ENCODE measurements at regions not wholly inside any gene's neighbourhood (a gene's known extent, or its start where the extent isn't known, plus 50 kb on each side); places are given as distances from the start of the nearest gene placed in this dataset.

DNA sequence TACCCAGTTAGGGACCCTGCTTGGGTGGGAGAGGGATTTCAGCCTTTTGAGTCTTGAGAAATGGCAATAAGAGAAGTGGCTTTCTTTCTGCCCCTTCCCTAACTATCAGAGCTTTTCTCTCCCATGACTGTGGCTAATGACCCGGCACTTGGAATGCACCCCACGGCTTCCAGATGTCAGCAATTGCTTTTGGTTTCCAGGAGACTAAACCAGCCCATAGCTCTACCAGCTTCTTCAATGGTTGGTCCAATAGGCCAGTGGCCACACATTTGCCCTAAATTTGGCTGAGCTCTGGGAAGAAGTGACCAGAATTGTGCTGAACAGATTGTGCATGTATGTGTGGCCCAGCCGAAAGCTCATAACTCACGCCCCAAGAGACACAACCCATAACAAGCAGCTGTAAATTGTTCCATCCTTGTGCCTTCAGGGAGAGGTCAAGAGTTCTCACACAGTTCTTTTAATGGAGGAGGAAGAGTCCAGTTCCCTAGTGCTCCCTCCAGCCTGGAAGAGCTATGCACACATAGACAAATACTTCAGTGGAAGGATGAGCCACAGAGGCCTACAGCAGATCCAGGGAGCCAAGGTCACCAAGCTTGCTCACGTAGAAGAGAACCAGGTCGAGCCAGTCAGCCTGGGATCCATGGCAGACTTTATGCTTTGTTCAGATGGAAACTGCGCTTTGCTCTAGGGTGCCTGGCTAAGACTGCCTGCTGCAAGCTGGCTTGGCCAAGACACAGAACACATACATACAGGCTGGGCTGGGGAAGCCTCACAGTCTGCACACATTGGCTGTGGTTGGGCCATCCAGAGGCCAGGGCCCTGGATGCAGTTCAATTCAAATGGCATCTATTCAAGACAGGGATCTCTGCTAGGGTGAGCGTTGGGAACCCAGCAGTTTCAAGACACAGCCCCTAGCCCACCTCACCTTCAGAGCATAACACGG lies 131.8 kb upstream of the HABP2 start:
- TF ChIP-seq, protein P1, sequence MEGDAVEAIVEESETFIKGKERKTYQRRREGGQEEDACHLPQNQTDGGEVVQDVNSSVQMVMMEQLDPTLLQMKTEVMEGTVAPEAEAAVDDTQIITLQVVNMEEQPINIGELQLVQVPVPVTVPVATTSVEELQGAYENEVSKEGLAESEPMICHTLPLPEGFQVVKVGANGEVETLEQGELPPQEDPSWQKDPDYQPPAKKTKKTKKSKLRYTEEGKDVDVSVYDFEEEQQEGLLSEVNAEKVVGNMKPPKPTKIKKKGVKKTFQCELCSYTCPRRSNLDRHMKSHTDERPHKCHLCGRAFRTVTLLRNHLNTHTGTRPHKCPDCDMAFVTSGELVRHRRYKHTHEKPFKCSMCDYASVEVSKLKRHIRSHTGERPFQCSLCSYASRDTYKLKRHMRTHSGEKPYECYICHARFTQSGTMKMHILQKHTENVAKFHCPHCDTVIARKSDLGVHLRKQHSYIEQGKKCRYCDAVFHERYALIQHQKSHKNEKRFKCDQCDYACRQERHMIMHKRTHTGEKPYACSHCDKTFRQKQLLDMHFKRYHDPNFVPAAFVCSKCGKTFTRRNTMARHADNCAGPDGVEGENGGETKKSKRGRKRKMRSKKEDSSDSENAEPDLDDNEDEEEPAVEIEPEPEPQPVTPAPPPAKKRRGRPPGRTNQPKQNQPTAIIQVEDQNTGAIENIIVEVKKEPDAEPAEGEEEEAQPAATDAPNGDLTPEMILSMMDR (IDR thresholded peaks at IDR 0.05; ENCODE audit: low read length) = no peak
- TF ChIP-seq EZH2 (optimal IDR thresholded peaks at IDR 0.05; ENCODE audit: low read depth, low read length) (no peak), EZH2phosphoT487 (IDR thresholded peaks at IDR 0.05; ENCODE audit: low read length) (no peak)

Measured in MM.1S (cell line).